CD14-positive monocyte (primary cell): ENCODE measurements at regions not wholly inside any gene's neighbourhood (a gene's known extent, or its start where the extent isn't known, plus 50 kb on each side); places are given as distances from the start of the nearest gene placed in this dataset.
A peak's percentile ranks its signal among the peaks of the same experiment; 100 is the strongest.

Experiments used
- DNase-seq, 3 donors: peaks; one replicate each; pipeline ENCODE4 v3.0.0-alpha.2; 2011 to 2022
- H2AFZ ChIP-seq: 2 replicates; pipeline ENCODE4 v1.6.0; 2012; ENCODE audit warnings: mild to moderate bottlenecking, low read depth, low read length, inconsistent platforms; ENCODE audit not compliant: insufficient read depth, poor library complexity, severe bottlenecking
- H3K27ac ChIP-seq, 2 donors: 1 replicate in 1 of 2; 2 replicates in 1 of 2; pipeline ENCODE4 v1.5.1; 2012 to 2013; ENCODE audit warnings: low read length in 2 of 2, control low read depth in 1 of 2, inconsistent platforms in 1 of 2, low read depth in 1 of 2, mild to moderate bottlenecking in 1 of 2
- H3K27me3 ChIP-seq, 2 donors: one replicate each; pipeline versions ENCODE4 v1.6.0 to v1.6.1; 2011 to 2013; ENCODE audit warnings: low read length in 2 of 2; ENCODE audit not compliant: control insufficient read depth in 2 of 2, insufficient read depth in 2 of 2
- H3K36me3 ChIP-seq, 2 donors: replicated peaks in 1 of 2; 1 replicate in 1 of 2; 2 replicates in 1 of 2; pipeline versions ENCODE4 v1.5.1 to v1.6.1; 2012 to 2013; ENCODE audit warnings: low read length in 2 of 2, control low read depth in 1 of 2, inconsistent platforms in 1 of 2, mild to moderate bottlenecking in 1 of 2; ENCODE audit not compliant: insufficient read depth in 2 of 2, control insufficient read depth in 1 of 2
- H3K4me1 ChIP-seq, 2 donors: 1 replicate in 1 of 2; 2 replicates in 1 of 2; pipeline versions ENCODE4 v1.5.1 to v1.6.1; 2012 to 2013; ENCODE audit warnings: low read length in 2 of 2, control low read depth in 1 of 2, inconsistent platforms in 1 of 2, mild to moderate bottlenecking in 1 of 2, moderate library complexity in 1 of 2; ENCODE audit not compliant: insufficient read depth in 2 of 2, control insufficient read depth in 1 of 2
- H3K4me2 ChIP-seq: replicated peaks from 2 replicates; pipeline ENCODE3; 2012; ENCODE audit warnings: low read length, moderate library complexity, mild to moderate bottlenecking; ENCODE audit not compliant: poor library complexity, severe bottlenecking; ENCODE audit errors: extremely low read depth
- H3K4me3 ChIP-seq, 3 experiments: fragments of 200-600 bp in 1 of 3; sonication (generic) in 1 of 3; replicated peaks in 1 of 3; 1 replicate in 2 of 3; 2 replicates in 1 of 3; pipeline ENCODE4 v1.5.1; 2011 to 2013; ENCODE audit warnings: low read length in 3 of 3, mild to moderate bottlenecking in 3 of 3, control low read depth in 2 of 3, low read depth in 2 of 3, inconsistent platforms in 1 of 3, moderate library complexity in 1 of 3
- H3K79me2 ChIP-seq: 2 replicates; pipeline ENCODE4 v1.6.0; 2012; ENCODE audit warnings: mild to moderate bottlenecking, control low read depth, inconsistent platforms, low read length, moderate library complexity; ENCODE audit not compliant: insufficient read depth
- H3K9ac ChIP-seq: 2 replicates; pipeline ENCODE4 v1.6.0; 2017; ENCODE audit warnings: low read length, mild to moderate bottlenecking; ENCODE audit not compliant: insufficient read depth, poor library complexity, severe bottlenecking
- H3K9me3 ChIP-seq, 2 donors: replicated peaks in 1 of 2; 1 replicate in 1 of 2; 2 replicates in 1 of 2; pipeline versions ENCODE4 v1.5.1 to v1.6.1; 2012 to 2013; ENCODE audit warnings: low read length in 2 of 2, control low read depth in 1 of 2; ENCODE audit not compliant: control insufficient read depth in 1 of 2, insufficient read depth in 1 of 2
- H4K20me1 ChIP-seq: 2 replicates; pipeline ENCODE4 v1.6.0; 2012; ENCODE audit warnings: mild to moderate bottlenecking, low read length, control low read depth, moderate library complexity; ENCODE audit not compliant: insufficient read depth
- H3K27ac Mint-ChIP-seq, 7 donors: one replicate each; pipeline ENCODE4 v1.8.0; 2020; ENCODE audit warnings: mild to moderate bottlenecking in 7 of 7, mixed read lengths in 7 of 7, moderate library complexity in 6 of 7, inconsistent platforms in 2 of 7
- H3K27me3 Mint-ChIP-seq, 3 donors: one replicate each; pipeline ENCODE4 v1.8.0; 2021 to 2022; ENCODE audit warnings: low read depth in 3 of 3, mild to moderate bottlenecking in 3 of 3, mixed read lengths in 3 of 3, moderate library complexity in 3 of 3, inconsistent platforms in 1 of 3
- H3K36me3 Mint-ChIP-seq, 2 donors: one replicate each; pipeline ENCODE4 v1.8.0; 2020; ENCODE audit warnings: mixed read lengths in 2 of 2, inconsistent platforms in 1 of 2, mild to moderate bottlenecking in 1 of 2
- H3K4me1 Mint-ChIP-seq: one replicate; pipeline ENCODE4 v1.8.0; 2020; ENCODE audit warnings: mild to moderate bottlenecking, mixed read lengths
- H3K4me3 Mint-ChIP-seq, 2 donors: one replicate each; pipeline ENCODE4 v1.8.0; 2020; ENCODE audit warnings: mild to moderate bottlenecking in 2 of 2, mixed read lengths in 2 of 2, moderate library complexity in 1 of 2
- H3K9me3 Mint-ChIP-seq, 7 donors: one replicate each; pipeline ENCODE4 v1.8.0; 2020 to 2022; ENCODE audit warnings: mixed read lengths in 7 of 7, mild to moderate bottlenecking in 6 of 7, moderate library complexity in 6 of 7, inconsistent platforms in 2 of 7
- CTCF ChIP-seq: fragments of 200-600 bp; IDR thresholded peaks from one replicate; pipeline ENCODE4 v1.8.0; 2022; ENCODE audit warnings: antibody characterized with exemption, mild to moderate bottlenecking
- WGBS: methylation state at CpG from one replicate; pipeline ENCODE4 v1.1.5; 2013; ENCODE audit warnings: missing lambda C conversion rate; ENCODE audit not compliant: insufficient coverage; 5-methylcytosine and 5-hydroxymethylcytosine counted together
- intact Hi-C, 2 donors: fragments of 100-400 bp; cut with micrococcal nuclease; formaldehyde crosslinking; loops; one replicate each; pipeline versions ENCODE4 v1.15.0 to v1.15.1; 2023

GRCh38 chr16:16884451-16884850, 505.5 kb downstream of the NPIPA7 start:
- Histone ChIP-seq H3K27me3 (no peaks in the 10 kb centered on the region), H3K4me3 (no peak overlapping the region), H3K4me1 (no peaks in the 10 kb centered on the region), H3K9ac (no peak overlapping the region), H3K36me3 (no peaks in the 10 kb centered on the region), H4K20me1 (no peaks in the 10 kb centered on the region), H3K27ac (no peak overlapping the region), H2AFZ (no peak overlapping the region), H3K4me2 (no peak overlapping the region), H3K9me3 (no peaks in the 10 kb centered on the region), H3K79me2 (no peaks in the 10 kb centered on the region)
- peaks cover 0 to 3% (median 0%) of the 10 kb centered on the region in 7 donors for H3K9me3 Mint-ChIP-seq
- no peak for DNase-seq
- no peak for TF ChIP-seq CTCF
- no peak overlapping the region for H3K4me3 Mint-ChIP-seq
- H3K27me3 Mint-ChIP-seq = peaks cover 0 to 5% (median 3%) of the 10 kb centered on the region in 3 donors
- H3K4me1 Mint-ChIP-seq = no peaks in the 10 kb centered on the region
- H3K27ac Mint-ChIP-seq = no peak overlapping the region
- no CpG with 5 or more reads among the region's 1 CpG for WGBS
- no peaks in the 10 kb centered on the region for H3K36me3 Mint-ChIP-seq
- intact Hi-C loops = no loop called here

- Mint-ChIP-seq H3K9me3 (peaks cover 0 to 5% (median 2%) of the 10 kb centered on the region in 7 donors), H3K27ac (peak overlapping the region in 1 of 7 donors; percentile 27), H3K27me3 (peaks cover 1 to 5% (median 5%) of the 10 kb centered on the region in 3 donors), H3K4me1 (no peaks in the 10 kb centered on the region), H3K36me3 (no peaks in the 10 kb centered on the region), H3K4me3 (no peak overlapping the region)
- H3K4me3 ChIP-seq = no peak overlapping the region
- no peaks in the 10 kb centered on the region for H3K27me3 ChIP-seq
- no peak overlapping the region for H2AFZ ChIP-seq
- WGBS = 93% methylated on average over 3 of the region's 4 CpGs
- no peak for DNase-seq
- H3K9ac ChIP-seq = no peak overlapping the region
- intact Hi-C loops = no loop called here
- no peaks in the 10 kb centered on the region for H3K9me3 ChIP-seq
- no peaks in the 10 kb centered on the region for H4K20me1 ChIP-seq
- TF ChIP-seq CTCF = no peak
- H3K79me2 ChIP-seq = no peaks in the 10 kb centered on the region
- no peaks in the 10 kb centered on the region for H3K36me3 ChIP-seq
- H3K27ac ChIP-seq = no peak overlapping the region
- no peaks in the 10 kb centered on the region for H3K4me1 ChIP-seq
- no peak overlapping the region for H3K4me2 ChIP-seq
These were observed 508.3 kb downstream of the NPIPA7 start for GRCh38 chr16:16887193-16887592.
